Upper lobe of left lung (tissue), 6 donors: ENCODE measurements at regions not wholly inside any gene's neighbourhood (a gene's known extent, or its start where the extent isn't known, plus 50 kb on each side); places are given as distances from the start of the nearest gene placed in this dataset.
"Not testable (repeated sequence)": the region's sequence is repeated elsewhere in the genome, so short reads cannot be mapped to it uniquely, and the experiment has no call there.

Experiments
- ATAC-seq, 2 donors: fragments of 200-7000 bp; cut with Tn5 transposase; one replicate each; pipeline ENCODE4 v1.9.1; 2022; ENCODE audit warnings: mild to moderate bottlenecking in 2 of 2, moderate library complexity in 2 of 2; ENCODE audit not compliant: low FRiP score in 2 of 2
- DNase-seq, 2 donors: peaks; one replicate each; pipeline ENCODE4 v3.0.0-alpha.2; 2019 to 2020
- H3K27ac ChIP-seq, 4 donors: fragments of 200-600 bp; sonication (generic); one replicate each; pipeline ENCODE4 v1.5.1; 2016 to 2019
- H3K27me3 ChIP-seq, 4 donors: fragments of 200-600 bp; sonication (generic); one replicate each; pipeline ENCODE4 v1.5.1; 2017 to 2019
- H3K36me3 ChIP-seq, 4 donors: fragments of 200-600 bp; sonication (generic); one replicate each; pipeline ENCODE4 v1.5.1; 2016 to 2019
- H3K4me1 ChIP-seq, 4 donors: fragments of 200-600 bp; sonication (generic); one replicate each; pipeline ENCODE4 v1.5.1; 2018 to 2019
- H3K4me3 ChIP-seq, 4 donors: fragments of 200-600 bp; sonication (generic); one replicate each; pipeline ENCODE4 v1.5.1; 2017 to 2019; ENCODE audit warnings: mild to moderate bottlenecking in 2 of 4, moderate library complexity in 1 of 4
- H3K9me3 ChIP-seq, 4 donors: fragments of 200-600 bp; sonication (generic); one replicate each; pipeline ENCODE4 v1.5.1; 2018 to 2019
- EP300 ChIP-seq, 4 donors: sonication (generic); formaldehyde crosslinking; IDR thresholded peaks; one replicate each; pipeline ENCODE4 v1.5.1; 2017; ENCODE audit warnings: antibody characterized with exemption in 4 of 4, control low read depth in 2 of 4
- POLR2A ChIP-seq, 4 donors: fragments of 450-650 bp; IDR thresholded peaks; one replicate each; pipeline ENCODE4 v1.5.1; 2016 to 2017; ENCODE audit warnings: antibody characterized with exemption in 4 of 4, mild to moderate bottlenecking in 2 of 4
- POLR2AphosphoS5 ChIP-seq, 2 donors: sonication (generic); formaldehyde crosslinking; IDR thresholded peaks; one replicate each; pipeline ENCODE4 v1.5.1; 2017; ENCODE audit warnings: antibody characterized with exemption in 2 of 2
- WGBS, 2 donors: methylation state at CpG; one replicate each; pipeline ENCODE4 v1.1.5; 2017 to 2018; 5-methylcytosine and 5-hydroxymethylcytosine counted together
- TF ChIP-seq, protein P1 (sequence below), 6 experiments: fragments of 450-650 bp in 4 of 6; fragments of 200-600 bp in 2 of 6; sonication (generic) in 2 of 6; IDR thresholded peaks; one replicate each; pipeline ENCODE4 v1.5.1; 2016 to 2019; ENCODE audit warnings: antibody characterized with exemption in 6 of 6
- donor health status: DM: no; HTN: no; CAD: no; lungs with moderate emphysema.
- donor health status: DM: no; HTN: yes; CAD: no; lungs with severe emphysema.

DNA sequence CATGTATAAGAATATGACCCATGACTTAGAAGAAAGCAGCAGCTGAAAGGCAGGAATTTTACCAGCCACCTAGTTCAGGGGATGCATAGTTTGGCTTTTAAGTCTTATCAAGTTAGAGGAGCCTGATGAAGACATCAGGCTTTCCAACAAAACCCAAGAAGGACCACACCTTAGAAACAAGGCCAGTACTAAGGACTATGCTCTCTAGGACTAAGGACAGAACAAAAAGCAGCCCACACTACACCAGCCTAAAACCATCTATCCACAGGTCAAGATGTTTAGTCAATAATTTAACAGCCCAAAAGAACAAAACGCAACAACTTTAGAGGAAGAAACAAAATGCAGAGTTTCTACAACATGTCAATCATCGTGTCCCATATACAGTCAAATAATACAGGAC is 408.9 kb upstream of the RGMB start:
- Histone ChIP-seq H3K4me1 (no peaks in the 10 kb centered on the region), H3K27me3 (no peaks in the 10 kb centered on the region), H3K4me3 (no peak overlapping the region), H3K36me3 (no peaks in the 10 kb centered on the region), H3K27ac (no peak overlapping the region), H3K9me3 (no peaks in the 10 kb centered on the region)
- DNase-seq = no peak
- TF ChIP-seq EP300 (IDR thresholded peaks at IDR 0.05) (no peak), POLR2AphosphoS5 (IDR thresholded peaks at IDR 0.05) (no peak), POLR2A (IDR thresholded peaks at IDR 0.05) (no peak)
- TF ChIP-seq, protein P1, sequence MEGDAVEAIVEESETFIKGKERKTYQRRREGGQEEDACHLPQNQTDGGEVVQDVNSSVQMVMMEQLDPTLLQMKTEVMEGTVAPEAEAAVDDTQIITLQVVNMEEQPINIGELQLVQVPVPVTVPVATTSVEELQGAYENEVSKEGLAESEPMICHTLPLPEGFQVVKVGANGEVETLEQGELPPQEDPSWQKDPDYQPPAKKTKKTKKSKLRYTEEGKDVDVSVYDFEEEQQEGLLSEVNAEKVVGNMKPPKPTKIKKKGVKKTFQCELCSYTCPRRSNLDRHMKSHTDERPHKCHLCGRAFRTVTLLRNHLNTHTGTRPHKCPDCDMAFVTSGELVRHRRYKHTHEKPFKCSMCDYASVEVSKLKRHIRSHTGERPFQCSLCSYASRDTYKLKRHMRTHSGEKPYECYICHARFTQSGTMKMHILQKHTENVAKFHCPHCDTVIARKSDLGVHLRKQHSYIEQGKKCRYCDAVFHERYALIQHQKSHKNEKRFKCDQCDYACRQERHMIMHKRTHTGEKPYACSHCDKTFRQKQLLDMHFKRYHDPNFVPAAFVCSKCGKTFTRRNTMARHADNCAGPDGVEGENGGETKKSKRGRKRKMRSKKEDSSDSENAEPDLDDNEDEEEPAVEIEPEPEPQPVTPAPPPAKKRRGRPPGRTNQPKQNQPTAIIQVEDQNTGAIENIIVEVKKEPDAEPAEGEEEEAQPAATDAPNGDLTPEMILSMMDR (IDR thresholded peaks at IDR 0.05) = no peak
- WGBS, 2 donors = 64 to 83% methylated on average over 2 of the region's 2 CpGs
- no peak for ATAC-seq

DNA sequence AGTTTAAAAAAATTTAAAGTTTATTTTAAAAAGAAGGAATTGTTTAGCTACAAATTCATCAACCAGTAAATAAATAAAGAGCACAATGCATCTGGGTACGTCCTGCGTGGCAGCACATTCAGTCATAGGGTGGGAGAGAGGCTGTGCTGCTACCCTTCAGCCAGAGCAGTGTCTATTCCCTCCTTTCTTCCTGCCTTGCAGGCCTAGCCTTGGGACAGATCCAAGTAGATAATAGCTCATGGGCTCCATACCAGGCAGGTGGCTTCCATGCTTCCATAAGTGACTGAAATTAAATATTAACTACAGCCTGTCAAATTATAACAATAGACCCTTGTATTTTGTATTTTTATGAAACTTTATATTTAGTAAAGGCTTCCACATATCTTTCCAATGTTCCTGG is 408.3 kb upstream of the RGMB start:
- TF ChIP-seq EP300 (IDR thresholded peaks at IDR 0.05) = no peak
- TF ChIP-seq, protein P1 (IDR thresholded peaks at IDR 0.05) = no peak
- no peak for TF ChIP-seq POLR2AphosphoS5 (IDR thresholded peaks at IDR 0.05)
- no peak for TF ChIP-seq POLR2A (IDR thresholded peaks at IDR 0.05)
- Histone ChIP-seq H3K4me1 (no peaks in the 10 kb centered on the region), H3K9me3 (no peaks in the 10 kb centered on the region), H3K36me3 (no peaks in the 10 kb centered on the region), H3K4me3 (no peak overlapping the region), H3K27me3 (no peaks in the 10 kb centered on the region), H3K27ac (no peak overlapping the region)
- WGBS, 2 donors = 52 to 75% methylated on average over 2 of the region's 2 CpGs
- ATAC-seq (no peak), DNase-seq (no peak)

- no peaks in the 10 kb centered on the region for H3K36me3 ChIP-seq
- H3K4me3 ChIP-seq = no peak overlapping the region
- DNase-seq (no peak), ATAC-seq (no peak)
- no peaks in the 10 kb centered on the region for H3K4me1 ChIP-seq
- H3K9me3 ChIP-seq = no peaks in the 10 kb centered on the region
- no peaks in the 10 kb centered on the region for H3K27me3 ChIP-seq
- TF ChIP-seq POLR2AphosphoS5 (IDR thresholded peaks at IDR 0.05) (no peak), EP300 (IDR thresholded peaks at IDR 0.05) (no peak), POLR2A (IDR thresholded peaks at IDR 0.05) (no peak)
- TF ChIP-seq, protein P1 (IDR thresholded peaks at IDR 0.05) = no peak
- no peak overlapping the region for H3K27ac ChIP-seq
- 67 to 76% methylated on average over 1 of the region's 1 CpG for WGBS, 2 donors
These were observed 405.3 kb upstream of the RGMB start for GRCh38 chr5:98368141-98368540.

DNA sequence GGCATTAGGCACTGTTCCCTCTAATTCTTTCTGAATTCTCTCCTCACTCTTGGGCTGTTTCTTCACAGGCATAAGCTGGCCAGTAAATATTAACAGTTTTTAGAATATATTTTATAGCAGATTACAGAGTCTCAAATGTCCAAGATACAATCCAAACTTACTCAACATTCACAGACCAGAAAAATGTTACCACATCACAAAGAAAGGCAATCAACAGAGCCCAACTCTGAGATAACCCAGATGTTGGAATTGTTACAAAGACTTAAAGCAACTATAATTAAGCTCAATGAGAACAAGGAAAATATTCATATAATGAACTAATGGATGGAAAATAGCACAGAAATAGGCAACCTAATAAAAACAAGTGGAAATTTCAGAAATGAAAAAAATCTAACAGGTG is 401.1 kb upstream of the RGMB start:
- TF ChIP-seq POLR2AphosphoS5 (IDR thresholded peaks at IDR 0.05) = no peak
- TF ChIP-seq EP300 (IDR thresholded peaks at IDR 0.05) = no peak
- TF ChIP-seq, protein P1 (IDR thresholded peaks at IDR 0.05) = no peak
- no peak for TF ChIP-seq POLR2A (IDR thresholded peaks at IDR 0.05)
- ATAC-seq (no peak), DNase-seq (no peak)
- no peaks in the 10 kb centered on the region for H3K27me3 ChIP-seq
- H3K27ac ChIP-seq = no peak overlapping the region
- H3K36me3 ChIP-seq = no peaks in the 10 kb centered on the region
- no peak overlapping the region for H3K4me3 ChIP-seq
- H3K4me1 ChIP-seq = no peaks in the 10 kb centered on the region
- no peaks in the 10 kb centered on the region for H3K9me3 ChIP-seq

- no peak for TF ChIP-seq EP300 (IDR thresholded peaks at IDR 0.05)
- no peak for TF ChIP-seq POLR2AphosphoS5 (IDR thresholded peaks at IDR 0.05)
- TF ChIP-seq POLR2A (IDR thresholded peaks at IDR 0.05) = no peak
- TF ChIP-seq, protein P1 (IDR thresholded peaks at IDR 0.05) = no peak
- WGBS, 2 donors = 94% methylated on average over 22 to 31 of the region's 31 CpGs
- Histone ChIP-seq H3K4me1 (no peaks in the 10 kb centered on the region), H3K27ac (no peak overlapping the region), H3K9me3 (no peaks in the 10 kb centered on the region), H3K36me3 (no peaks in the 10 kb centered on the region), H3K27me3 (no peaks in the 10 kb centered on the region), H3K4me3 (no peak overlapping the region)
- peak in 1 of 2 donors; percentile 71 for DNase-seq
- ATAC-seq = no peak
These were observed 381.4 kb upstream of the RGMB start for GRCh38 chr5:98391921-98392625.

GRCh38 chr5:98393205-98393604 is 380.3 kb upstream of the RGMB start:
- H3K36me3 ChIP-seq, H3K9me3 ChIP-seq, H3K4me3 ChIP-seq, ATAC-seq, H3K27ac ChIP-seq, H3K27me3 ChIP-seq, H3K4me1 ChIP-seq: not testable (repeated sequence)
- DNase-seq = peak in 1 of 2 donors; percentile 28
- WGBS, 2 donors = 95% methylated on average over 7 to 8 of the region's 8 CpGs
